Tibial nerve (tissue), 4 donors: ENCODE measurements at regions not wholly inside any gene's neighbourhood (a gene's known extent, or its start where the extent isn't known, plus 50 kb on each side); places are given as distances from the start of the nearest gene placed in this dataset.
"Not testable (repeated sequence)": the region's sequence is repeated elsewhere in the genome, so short reads cannot be mapped to it uniquely, and the experiment has no call there.

Experiments
- DNase-seq, 2 donors: peaks; one replicate each; pipeline ENCODE4 v3.0.0-alpha.2; 2019; ENCODE audit warnings: low spot score in 2 of 2
- H3K27ac ChIP-seq, 4 donors: fragments of 200-600 bp; sonication (generic) in 3 of 4; one replicate each; pipeline ENCODE4 v1.5.1; 2017 to 2019; ENCODE audit warnings: mild to moderate bottlenecking in 1 of 4
- H3K27me3 ChIP-seq, 2 donors: fragments of 200-600 bp; sonication (generic) in 1 of 2; one replicate each; pipeline versions ENCODE4 v1.5.1 to v1.6.0; 2017 to 2019
- H3K36me3 ChIP-seq, 3 donors: fragments of 200-600 bp; sonication (generic); one replicate each; pipeline ENCODE4 v1.5.1; 2018 to 2019
- H3K4me1 ChIP-seq, 4 donors: fragments of 200-600 bp; sonication (generic) in 3 of 4; one replicate each; pipeline ENCODE4 v1.5.1; 2017 to 2019
- H3K4me3 ChIP-seq, 4 donors: fragments of 200-600 bp; sonication (generic) in 3 of 4; one replicate each; pipeline ENCODE4 v1.5.1; 2017 to 2019; ENCODE audit warnings: mild to moderate bottlenecking in 1 of 4, moderate library complexity in 1 of 4
- H3K9me3 ChIP-seq, 4 donors: fragments of 200-600 bp; sonication (generic) in 3 of 4; one replicate each; pipeline ENCODE4 v1.5.1; 2017 to 2019
- EP300 ChIP-seq, 2 donors: sonication (generic); formaldehyde crosslinking; IDR thresholded peaks; one replicate each; pipeline ENCODE4 v1.6.1; 2017; ENCODE audit warnings: antibody characterized with exemption in 2 of 2, mild to moderate bottlenecking in 1 of 2
- POLR2A ChIP-seq, 2 donors: fragments of 450-650 bp; IDR thresholded peaks; one replicate each; pipeline ENCODE4 v1.6.1; 2017; ENCODE audit warnings: antibody characterized with exemption in 2 of 2, mild to moderate bottlenecking in 2 of 2, moderate library complexity in 2 of 2
- WGBS, 2 donors: methylation state at CpG; one replicate each; pipeline ENCODE4 v1.1.5; 2018; 5-methylcytosine and 5-hydroxymethylcytosine counted together
- TF ChIP-seq, protein P1 (sequence below), 5 experiments: fragments of 200-600 bp in 3 of 5; fragments of 450-650 bp in 2 of 5; sonication (generic) in 3 of 5; IDR thresholded peaks; one replicate each; pipeline ENCODE4 v1.5.1; 2016 to 2019; ENCODE audit warnings: antibody characterized with exemption in 5 of 5, mild to moderate bottlenecking in 3 of 5, moderate library complexity in 2 of 5

GRCh38 chr6:170146640-170147039, 144.2 kb downstream of the DLL1 start:
- WGBS, 2 donors: 69 to 74% methylated on average over 11 of the region's 12 CpGs
- peaks cover 0 to 23% of the 10 kb centered on the region in 2 donors for H3K27me3 ChIP-seq
- peaks cover 0 to 6% (median 0%) of the 10 kb centered on the region in 4 donors for H3K9me3 ChIP-seq
- no peak for DNase-seq
- H3K4me1 ChIP-seq: peaks cover 0 to 12% (median 0%) of the 10 kb centered on the region in 4 donors
- no peaks in the 10 kb centered on the region for H3K36me3 ChIP-seq
- H3K4me3 ChIP-seq: no peak overlapping the region
- TF ChIP-seq, protein P1, sequence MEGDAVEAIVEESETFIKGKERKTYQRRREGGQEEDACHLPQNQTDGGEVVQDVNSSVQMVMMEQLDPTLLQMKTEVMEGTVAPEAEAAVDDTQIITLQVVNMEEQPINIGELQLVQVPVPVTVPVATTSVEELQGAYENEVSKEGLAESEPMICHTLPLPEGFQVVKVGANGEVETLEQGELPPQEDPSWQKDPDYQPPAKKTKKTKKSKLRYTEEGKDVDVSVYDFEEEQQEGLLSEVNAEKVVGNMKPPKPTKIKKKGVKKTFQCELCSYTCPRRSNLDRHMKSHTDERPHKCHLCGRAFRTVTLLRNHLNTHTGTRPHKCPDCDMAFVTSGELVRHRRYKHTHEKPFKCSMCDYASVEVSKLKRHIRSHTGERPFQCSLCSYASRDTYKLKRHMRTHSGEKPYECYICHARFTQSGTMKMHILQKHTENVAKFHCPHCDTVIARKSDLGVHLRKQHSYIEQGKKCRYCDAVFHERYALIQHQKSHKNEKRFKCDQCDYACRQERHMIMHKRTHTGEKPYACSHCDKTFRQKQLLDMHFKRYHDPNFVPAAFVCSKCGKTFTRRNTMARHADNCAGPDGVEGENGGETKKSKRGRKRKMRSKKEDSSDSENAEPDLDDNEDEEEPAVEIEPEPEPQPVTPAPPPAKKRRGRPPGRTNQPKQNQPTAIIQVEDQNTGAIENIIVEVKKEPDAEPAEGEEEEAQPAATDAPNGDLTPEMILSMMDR (IDR thresholded peaks at IDR 0.05): no peak
- no peak for TF ChIP-seq EP300 (IDR thresholded peaks at IDR 0.05)
- no peak for TF ChIP-seq POLR2A (IDR thresholded peaks at IDR 0.05)
- no peak overlapping the region for H3K27ac ChIP-seq

DNA sequence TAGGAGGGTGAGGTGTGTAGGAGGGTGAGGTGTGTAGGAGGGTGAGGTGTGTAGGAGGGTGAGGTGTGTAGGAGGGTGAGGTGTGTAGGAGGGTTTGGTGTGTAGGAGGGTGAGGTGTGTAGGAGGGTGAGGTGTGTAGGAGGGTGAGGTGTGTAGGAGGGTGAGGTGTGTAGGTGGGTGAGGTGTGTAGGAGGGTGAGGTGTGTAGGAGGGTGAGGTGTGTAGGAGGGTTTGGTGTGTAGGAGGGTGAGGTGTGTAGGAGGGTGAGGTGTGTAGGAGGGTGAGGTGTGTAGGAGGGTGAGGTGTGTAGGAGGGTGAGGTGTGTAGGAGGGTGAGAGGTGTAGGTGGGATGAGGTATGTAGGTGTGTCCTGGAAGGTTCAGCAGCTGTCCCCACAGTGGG, 144.7 kb downstream of the DLL1 start:
- H3K9me3 ChIP-seq, H3K4me3 ChIP-seq, H3K27ac ChIP-seq, DNase-seq, H3K4me1 ChIP-seq, H3K36me3 ChIP-seq: not testable (repeated sequence)
- peaks cover 0 to 18% of the 10 kb centered on the region in 2 donors for H3K27me3 ChIP-seq

DNA sequence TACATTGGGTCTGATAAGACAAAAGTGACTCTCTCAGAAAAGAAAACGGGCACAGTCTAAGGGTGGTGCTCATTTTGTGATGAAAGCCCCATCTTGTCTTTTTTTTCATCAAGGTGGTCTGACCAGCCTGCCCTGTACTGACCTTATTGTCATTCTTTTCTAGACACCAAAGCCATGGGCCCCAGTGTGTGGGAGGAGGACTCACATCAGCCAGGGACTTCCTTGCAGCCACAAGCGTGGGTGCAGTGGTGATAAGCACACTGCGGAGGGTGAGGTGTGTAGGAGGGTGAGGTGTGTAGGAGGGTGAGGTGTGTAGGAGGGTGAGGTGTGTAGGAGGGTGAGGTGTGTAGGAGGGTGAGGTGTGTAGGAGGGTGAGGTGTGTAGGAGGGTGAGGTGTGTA, 145.2 kb downstream of the DLL1 start:
- H3K27ac ChIP-seq, H3K9me3 ChIP-seq, H3K4me3 ChIP-seq, H3K4me1 ChIP-seq, H3K36me3 ChIP-seq, DNase-seq: not testable (repeated sequence)
- H3K27me3 ChIP-seq: peaks cover 0 to 14% of the 10 kb centered on the region in 2 donors
- 80 to 83% methylated on average over 3 of the region's 3 CpGs for WGBS, 2 donors

DNA sequence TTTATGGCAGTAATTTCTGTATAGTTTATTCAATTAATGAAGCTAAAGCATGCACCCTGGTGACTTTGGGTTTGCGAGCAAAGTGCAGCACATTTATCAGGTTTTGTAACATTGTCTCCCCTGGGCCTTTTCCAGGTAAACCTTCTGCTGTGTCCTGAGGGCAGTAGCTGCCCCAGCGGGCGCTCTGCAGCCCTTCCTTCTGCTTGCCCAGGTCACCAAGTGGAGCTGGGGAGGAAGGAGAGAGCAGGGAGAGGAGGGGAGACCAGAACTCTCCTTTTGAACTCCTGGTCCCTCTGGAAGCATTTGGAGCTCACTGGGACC, 145.6 kb downstream of the DLL1 start:
- WGBS, 2 donors: 87 to 91% methylated on average over 3 of the region's 3 CpGs
- Histone ChIP-seq H3K27me3 (peaks cover 0 to 11% of the 10 kb centered on the region in 2 donors), H3K4me3 (no peak overlapping the region), H3K4me1 (peaks cover 0 to 7% (median 0%) of the 10 kb centered on the region in 4 donors), H3K27ac (no peak overlapping the region), H3K9me3 (peaks cover 0 to 6% (median 0%) of the 10 kb centered on the region in 4 donors), H3K36me3 (no peaks in the 10 kb centered on the region)
- DNase-seq: no peak
- TF ChIP-seq EP300 (IDR thresholded peaks at IDR 0.05) (no peak), POLR2A (IDR thresholded peaks at IDR 0.05) (no peak)
- TF ChIP-seq, protein P1 (IDR thresholded peaks at IDR 0.05): no peak

- no peaks in the 10 kb centered on the region for H3K36me3 ChIP-seq
- no peak for DNase-seq
- H3K4me1 ChIP-seq: peaks cover 0 to 7% (median 0%) of the 10 kb centered on the region in 4 donors
- TF ChIP-seq EP300 (IDR thresholded peaks at IDR 0.05) (no peak), POLR2A (IDR thresholded peaks at IDR 0.05) (no peak)
- TF ChIP-seq, protein P1 (IDR thresholded peaks at IDR 0.05): no peak
- peaks cover 0 to 6% (median 0%) of the 10 kb centered on the region in 4 donors for H3K9me3 ChIP-seq
- peaks cover 0 to 11% of the 10 kb centered on the region in 2 donors for H3K27me3 ChIP-seq
- WGBS, 2 donors: 78 to 79% methylated on average over 4 of the region's 4 CpGs
- H3K4me3 ChIP-seq: no peak overlapping the region
- no peak overlapping the region for H3K27ac ChIP-seq
Observed at GRCh38 chr6:170144571-170145271, 146.2 kb downstream of the DLL1 start.

- WGBS, 2 donors: 57 to 64% methylated on average over 14 of the region's 14 CpGs
- no peak for DNase-seq
- H3K9me3 ChIP-seq: peaks cover 0 to 6% (median 0%) of the 10 kb centered on the region in 4 donors
- peaks cover 0 to 7% (median 0%) of the 10 kb centered on the region in 4 donors for H3K4me1 ChIP-seq
- no peaks in the 10 kb centered on the region for H3K36me3 ChIP-seq
- no peak for TF ChIP-seq EP300 (IDR thresholded peaks at IDR 0.05)
- TF ChIP-seq, protein P1 (IDR thresholded peaks at IDR 0.05): no peak
- no peak for TF ChIP-seq POLR2A (IDR thresholded peaks at IDR 0.05)
- H3K27ac ChIP-seq: no peak overlapping the region
- no peak overlapping the region for H3K4me3 ChIP-seq
- peaks cover 0 to 11% of the 10 kb centered on the region in 2 donors for H3K27me3 ChIP-seq
Observed at GRCh38 chr6:170143401-170144150, 147.3 kb downstream of the DLL1 start.
